GM18507 (cell line): ENCODE measurements at regions not wholly inside any gene's neighbourhood (a gene's known extent, or its start where the extent isn't known, plus 50 kb on each side); places are given as distances from the start of the nearest gene placed in this dataset.
"Not testable (repeated sequence)": the region's sequence is repeated elsewhere in the genome, so short reads cannot be mapped to it uniquely, and the experiment has no call there.

Experiments used
- DNase-seq: peaks from one replicate; pipeline ENCODE4 v3.0.0; 2011; ENCODE audit warnings: low read depth; ENCODE audit not compliant: insufficient read length; ENCODE audit errors: extremely low spot score
- FAIRE-seq: peaks from 2 replicates; lab custom pipeline; 2011; peaks lifted over from hg19 to GRCh38; lab: Jason Lieb, UNC

DNA sequence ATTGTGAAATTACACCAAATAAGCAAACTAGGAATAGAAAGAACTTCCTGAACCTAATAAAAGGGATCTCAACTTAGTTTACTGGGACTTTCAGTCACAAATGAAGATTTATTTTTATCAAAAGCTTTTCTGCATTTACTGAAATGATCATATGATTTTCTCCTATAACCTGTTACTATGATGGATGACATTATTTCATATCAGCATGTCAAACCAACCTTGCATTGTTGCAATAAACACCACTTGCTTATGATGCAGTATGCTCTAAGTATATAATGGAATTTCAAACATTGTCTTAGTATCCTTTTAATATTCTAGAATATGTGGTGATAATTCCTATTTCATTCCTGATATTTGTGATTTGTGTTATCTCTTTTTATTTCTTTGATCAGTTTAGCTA lies 303.0 kb downstream of the CGGBP1 start:
- FAIRE-seq = no peak

DNA sequence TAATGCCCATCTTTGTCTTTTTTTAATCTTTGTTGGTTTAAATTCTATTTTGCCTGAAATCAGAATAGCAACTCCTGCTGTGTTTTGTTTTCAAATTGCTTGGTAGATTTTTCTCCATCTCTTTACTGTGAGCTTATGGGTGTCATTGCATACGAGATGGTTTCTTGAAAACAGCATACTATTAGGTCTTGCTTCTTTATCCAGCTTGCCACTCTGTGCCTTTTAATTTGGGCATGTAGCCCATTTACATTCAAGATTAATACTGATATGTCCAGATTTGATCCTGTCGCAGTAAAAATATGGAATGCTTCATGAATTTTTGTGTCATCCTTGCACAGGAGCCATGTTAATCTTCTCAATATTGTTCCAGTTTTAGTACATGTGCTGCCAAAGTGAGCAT lies 316.6 kb downstream of the CGGBP1 start:
- FAIRE-seq (no peak), DNase-seq (no peak)

More for the DNA sequence above, 303.0 kb downstream of the CGGBP1 start:
- DNase-seq = no peak

DNA sequence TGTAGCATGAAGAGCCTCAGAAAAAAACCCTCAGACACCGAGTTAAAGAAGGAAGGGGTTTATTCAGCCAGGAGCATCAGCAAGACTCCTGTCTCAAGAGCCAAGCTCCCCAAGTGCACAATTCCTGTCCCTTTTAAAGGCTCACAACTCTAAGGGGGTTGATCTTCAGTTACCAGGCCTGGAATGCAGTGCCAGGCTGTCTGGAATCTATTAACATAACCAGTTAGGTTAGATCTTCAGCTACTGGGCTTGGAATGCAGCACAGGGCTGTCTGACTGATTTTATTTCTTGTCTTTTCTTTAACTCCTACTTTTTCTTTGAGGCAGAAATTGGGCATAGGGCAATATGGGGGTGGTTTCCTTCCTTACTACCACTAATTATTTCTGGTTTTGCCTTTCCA lies 317.9 kb downstream of the CGGBP1 start:
- not testable (repeated sequence) for DNase-seq, FAIRE-seq

GRCh38 chr3:87737817-87738216 lies 321.0 kb downstream of the CGGBP1 start:
- FAIRE-seq, DNase-seq: not testable (repeated sequence)

GRCh38 chr3:87733671-87734367 lies 325.0 kb downstream of the CGGBP1 start:
- no peak for DNase-seq
- FAIRE-seq = peak; percentile 35

GRCh38 chr3:87732294-87732693 lies 326.5 kb downstream of the CGGBP1 start:
- DNase-seq (no peak), FAIRE-seq (no peak)

- DNase-seq = no peak
- FAIRE-seq = no peak
Observed at GRCh38 chr3:87727783-87728182, 331.0 kb downstream of the CGGBP1 start.

DNA sequence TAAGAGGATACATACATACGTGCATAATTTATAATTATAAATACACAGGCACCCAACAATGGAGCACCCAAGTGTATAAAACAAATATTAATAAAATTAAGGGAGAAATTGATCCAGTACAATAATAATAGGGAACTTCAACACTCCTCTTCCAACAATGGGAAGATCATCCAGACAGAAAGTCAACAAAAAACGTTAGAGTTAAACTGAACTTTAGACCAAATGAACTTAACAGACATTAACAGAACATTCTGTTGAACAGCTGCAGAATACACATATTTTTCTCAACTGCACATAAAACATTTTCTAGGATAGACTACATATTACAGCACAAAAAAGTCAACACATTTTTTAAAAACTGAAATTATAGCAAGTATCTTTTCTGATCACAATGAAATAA lies 339.7 kb downstream of the CGGBP1 start:
- FAIRE-seq (no peak), DNase-seq (no peak)

GRCh38 chr3:87710511-87710910 lies 348.3 kb downstream of the CGGBP1 start:
- DNase-seq (no peak), FAIRE-seq (no peak)

DNA sequence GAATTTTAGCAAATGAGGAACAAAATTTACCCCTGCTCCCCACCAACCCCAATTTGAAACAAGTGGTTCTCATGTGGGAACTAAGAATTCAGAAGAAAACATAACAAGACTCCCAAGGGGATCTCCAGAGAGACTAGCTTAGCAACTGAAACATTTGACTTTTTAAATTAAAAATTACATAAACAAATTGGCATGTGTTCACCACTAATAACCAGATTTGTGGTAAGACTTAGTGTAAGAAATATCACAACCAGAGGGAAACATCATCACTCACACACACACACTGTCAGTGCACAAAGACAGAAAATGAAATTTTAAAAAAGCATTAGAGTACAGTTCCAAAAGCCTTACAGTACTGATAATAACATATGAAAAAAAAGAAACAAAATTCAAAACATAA lies 348.8 kb downstream of the CGGBP1 start:
- FAIRE-seq = no peak
- DNase-seq = no peak

GRCh38 chr3:87706176-87706575 lies 352.6 kb downstream of the CGGBP1 start:
- DNase-seq (no peak), FAIRE-seq (no peak)

DNA sequence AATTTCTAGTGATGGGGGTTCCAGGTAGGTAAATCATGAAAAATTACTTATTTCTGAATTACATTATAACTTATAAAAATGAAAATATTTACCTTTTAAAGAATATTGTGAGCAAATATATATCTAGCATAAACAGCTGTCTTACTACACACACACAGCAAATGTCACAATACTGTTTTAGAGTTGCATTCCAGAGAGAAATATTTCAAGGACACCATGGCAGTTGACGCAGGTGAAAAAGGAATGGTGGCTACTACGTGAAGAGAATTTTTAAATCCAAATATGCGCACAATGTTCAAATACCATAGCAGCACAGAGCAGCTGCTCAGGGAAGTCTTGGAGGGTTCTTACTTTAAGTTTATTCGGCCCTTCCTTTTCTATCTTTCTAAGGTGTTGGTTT lies 356.2 kb downstream of the CGGBP1 start:
- DNase-seq (no peak), FAIRE-seq (no peak)

- FAIRE-seq (no peak), DNase-seq (no peak)
Observed at GRCh38 chr3:87696124-87697013, 362.4 kb downstream of the CGGBP1 start.

GRCh38 chr3:87694678-87695077 lies 364.1 kb downstream of the CGGBP1 start:
- FAIRE-seq (no peak), DNase-seq (no peak)

DNA sequence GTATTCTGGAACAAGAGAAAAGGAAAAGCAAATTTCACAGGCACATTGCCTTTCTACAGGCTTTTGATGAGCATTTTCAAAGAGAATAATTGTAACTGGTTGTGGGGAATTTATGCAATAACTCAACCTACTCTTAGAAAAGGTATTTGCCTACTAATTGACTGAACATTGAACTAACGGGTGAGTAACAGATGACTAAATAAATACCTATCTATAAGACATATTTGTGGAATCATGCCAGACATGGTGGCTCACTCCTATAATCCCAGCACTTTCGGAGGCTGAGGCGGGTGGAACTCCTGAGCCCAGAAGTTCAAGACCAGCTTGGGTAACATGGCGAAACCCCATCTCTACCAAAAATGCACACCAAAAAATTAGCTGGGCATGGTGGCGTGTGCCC lies 367.7 kb downstream of the CGGBP1 start:
- FAIRE-seq (no peak), DNase-seq (no peak)

DNA sequence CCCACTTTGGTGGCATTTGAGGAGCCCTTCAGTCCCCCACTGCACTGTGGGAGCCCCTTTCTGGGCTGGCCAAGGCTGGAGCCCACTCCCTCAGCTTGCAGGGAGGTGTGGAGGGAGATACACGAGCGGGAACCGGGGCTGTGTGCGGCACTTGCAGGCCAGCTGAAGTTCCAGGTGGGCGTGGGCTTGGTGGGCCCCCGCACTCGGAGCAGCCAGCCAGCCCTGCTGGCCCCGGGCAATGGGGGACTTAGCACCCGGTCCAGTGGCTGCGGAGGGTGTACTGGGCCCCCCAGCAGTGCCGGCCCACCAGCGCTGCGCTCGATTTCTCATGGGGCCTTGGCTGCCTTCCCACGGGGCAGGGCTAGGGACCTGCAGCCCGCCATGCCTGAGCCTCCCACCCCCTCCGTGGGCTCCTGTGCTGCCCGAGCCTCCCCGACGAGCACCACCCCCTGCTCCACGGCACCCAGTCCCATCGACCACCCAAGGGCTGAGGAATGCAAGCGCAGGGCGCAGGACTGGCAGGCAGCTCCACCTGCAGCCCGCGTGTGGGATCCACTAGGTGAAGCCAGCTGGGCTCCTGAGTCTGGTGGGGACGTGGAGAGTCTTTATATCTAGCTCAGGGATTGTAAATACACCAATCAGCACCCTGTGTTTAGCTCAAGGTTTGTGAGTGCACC lies 379.7 kb downstream of the CGGBP1 start:
- not testable (repeated sequence) for DNase-seq, FAIRE-seq

DNA sequence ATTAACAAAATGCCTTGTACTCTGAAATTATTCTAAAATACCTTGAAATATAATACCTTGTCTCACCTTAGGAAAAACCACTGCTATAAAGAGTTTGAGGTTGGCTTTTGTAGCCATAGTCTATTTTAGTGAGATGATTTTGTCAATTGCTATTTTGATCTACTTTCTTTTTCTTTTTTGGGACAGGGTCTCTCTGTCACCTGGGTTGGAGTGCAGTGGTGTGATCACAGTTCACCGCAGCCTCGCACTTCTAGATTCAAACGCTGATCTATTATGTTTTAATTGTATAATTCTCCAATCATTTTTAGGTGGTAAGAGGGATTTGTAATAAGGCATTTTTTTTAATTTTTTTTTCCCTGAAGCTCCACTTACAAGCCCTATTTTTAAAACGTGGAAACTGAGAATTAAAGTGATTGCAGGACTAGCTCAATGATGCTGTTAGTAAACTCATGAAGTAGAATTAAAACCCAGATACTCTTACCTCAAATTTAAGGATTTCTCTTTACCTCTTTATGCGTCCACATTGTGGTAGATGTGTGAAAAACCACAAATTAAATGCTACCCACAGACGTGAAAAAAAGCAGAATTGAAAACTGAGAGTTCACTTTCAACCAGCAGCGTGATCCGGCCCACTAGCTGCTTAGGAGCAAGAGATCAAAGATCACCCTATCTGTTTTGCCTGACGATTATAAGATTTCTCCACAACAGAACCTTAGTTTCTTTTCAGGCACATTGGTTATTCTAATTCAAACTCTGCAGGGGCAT lies 384.2 kb downstream of the CGGBP1 start:
- FAIRE-seq = peak; percentile 92

DNA sequence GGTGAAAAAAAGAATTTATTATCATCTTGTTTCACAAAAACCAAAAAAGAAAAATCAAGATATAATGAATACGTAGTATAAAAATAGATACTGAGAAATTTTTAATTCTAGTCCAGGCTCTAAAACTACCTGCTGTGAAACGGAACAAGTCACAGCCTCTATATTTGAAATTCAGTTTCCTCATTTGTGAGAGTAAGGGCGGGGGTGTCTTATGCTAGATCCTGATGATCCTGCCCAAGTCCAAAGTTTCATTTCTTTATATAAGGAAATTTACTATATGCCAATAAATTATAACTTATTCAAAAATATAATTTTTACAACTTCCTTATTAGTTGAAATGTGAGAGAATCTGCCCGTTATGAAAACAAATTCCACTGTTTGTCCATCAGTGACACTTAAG lies 385.7 kb downstream of the CGGBP1 start:
- DNase-seq = no peak

More for the DNA sequence above, 384.2 kb downstream of the CGGBP1 start:
- DNase-seq = peak; percentile 11

DNA sequence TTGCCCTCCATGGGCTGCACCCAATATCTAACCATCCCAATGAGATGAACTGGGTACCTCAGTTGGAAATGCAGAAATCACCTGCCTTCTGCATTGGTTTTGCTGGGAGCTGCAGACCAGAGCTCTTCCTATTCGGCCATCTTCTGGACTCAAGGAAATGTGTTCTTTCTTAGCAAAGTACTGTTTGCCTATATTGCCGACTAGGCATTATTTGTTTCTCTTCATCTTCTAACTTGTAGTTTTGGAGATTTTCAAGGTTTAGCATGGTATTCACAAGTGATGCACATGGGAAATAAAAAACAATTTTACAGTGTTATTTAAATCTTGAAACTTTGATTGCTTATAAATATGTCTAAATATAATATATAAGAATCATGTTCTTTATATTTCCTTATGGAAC lies 377.8 kb upstream of the POU1F1 start:
- DNase-seq (no peak), FAIRE-seq (no peak)

More for the DNA sequence above, 385.7 kb downstream of the CGGBP1 start:
- FAIRE-seq = no peak
